ENCODE measurements at regions not wholly inside any gene's neighbourhood (a gene's known extent, or its start where the extent isn't known, plus 50 kb on each side); places are given as distances from the start of the nearest gene placed in this dataset.
"Not testable (repeated sequence)": the region's sequence is repeated elsewhere in the genome, so short reads cannot be mapped to it uniquely, and the experiment has no call there.

- H3K36me3 ChIP-seq (ENCODE audit: control insufficient read depth, insufficient read depth, low read length); H3K4me3 Mint-ChIP-seq (ENCODE audit: unreplicated experiment); DNase-seq; POLR2A ChIA-PET; H3K9me3 ChIP-seq; H3K27ac Mint-ChIP-seq (ENCODE audit: unreplicated experiment); H3K4me1 ChIP-seq; BruUV-seq (replicated peaks); H3K36me3 Mint-ChIP-seq (ENCODE audit: insufficient read depth, unreplicated experiment); H3K9me3 Mint-ChIP-seq (ENCODE audit: unreplicated experiment); intact Hi-C loops (cut with micrococcal nuclease; ENCODE audit: unreplicated experiment); H3K4me3 ChIP-seq (ENCODE audit: low read depth, low read length); CTCF ChIA-PET; H3K27me3 ChIP-seq (replicated peaks; ENCODE audit: control insufficient read depth, insufficient read depth, low read length); H3K4me1 Mint-ChIP-seq (ENCODE audit: low read depth, unreplicated experiment); H3K27me3 Mint-ChIP-seq (ENCODE audit: insufficient read depth, unreplicated experiment): not testable (repeated sequence)
Measured at GRCh38 chr2:87524619-87525188, 223.2 kb upstream of the PLGLB2 start.

- H3K9me3 ChIP-seq; H3K27ac Mint-ChIP-seq (ENCODE audit: unreplicated experiment); H3K4me3 Mint-ChIP-seq (ENCODE audit: unreplicated experiment); DNase-seq; H3K4me1 Mint-ChIP-seq (ENCODE audit: low read depth, unreplicated experiment); H3K9me3 Mint-ChIP-seq (ENCODE audit: unreplicated experiment); H3K36me3 Mint-ChIP-seq (ENCODE audit: insufficient read depth, unreplicated experiment); intact Hi-C loops (cut with micrococcal nuclease; ENCODE audit: unreplicated experiment); H3K4me1 ChIP-seq; H3K4me3 ChIP-seq (ENCODE audit: low read depth, low read length); CTCF ChIA-PET; POLR2A ChIA-PET; H3K27me3 Mint-ChIP-seq (ENCODE audit: insufficient read depth, unreplicated experiment); BruUV-seq (replicated peaks); H3K36me3 ChIP-seq (ENCODE audit: control insufficient read depth, insufficient read depth, low read length); H3K27me3 ChIP-seq (replicated peaks; ENCODE audit: control insufficient read depth, insufficient read depth, low read length): not testable (repeated sequence)
Measured at GRCh38 chr2:87525497-87525991, 222.3 kb upstream of the PLGLB2 start.

- intact Hi-C loops (cut with micrococcal nuclease; ENCODE audit: unreplicated experiment); H3K27me3 Mint-ChIP-seq (ENCODE audit: insufficient read depth, unreplicated experiment); POLR2A ChIA-PET; CTCF ChIA-PET; BruUV-seq (replicated peaks); H3K27me3 ChIP-seq (replicated peaks; ENCODE audit: control insufficient read depth, insufficient read depth, low read length); H3K4me3 Mint-ChIP-seq (ENCODE audit: unreplicated experiment); DNase-seq; H3K4me1 Mint-ChIP-seq (ENCODE audit: low read depth, unreplicated experiment); H3K36me3 ChIP-seq (ENCODE audit: control insufficient read depth, insufficient read depth, low read length); H3K27ac Mint-ChIP-seq (ENCODE audit: unreplicated experiment); H3K4me1 ChIP-seq; H3K9me3 Mint-ChIP-seq (ENCODE audit: unreplicated experiment); H3K9me3 ChIP-seq; H3K4me3 ChIP-seq (ENCODE audit: low read depth, low read length); H3K36me3 Mint-ChIP-seq (ENCODE audit: insufficient read depth, unreplicated experiment): not testable (repeated sequence)
Measured at GRCh38 chr2:87526258-87526657, 221.6 kb upstream of the PLGLB2 start.

GRCh38 chr2:87531968-87532715, 215.7 kb upstream of the PLGLB2 start:
- BruUV-seq (replicated peaks); H3K4me1 Mint-ChIP-seq (ENCODE audit: low read depth, unreplicated experiment); H3K27me3 ChIP-seq (replicated peaks; ENCODE audit: control insufficient read depth, insufficient read depth, low read length); intact Hi-C loops (cut with micrococcal nuclease; ENCODE audit: unreplicated experiment); H3K27ac Mint-ChIP-seq (ENCODE audit: unreplicated experiment); H3K4me3 Mint-ChIP-seq (ENCODE audit: unreplicated experiment); H3K27me3 Mint-ChIP-seq (ENCODE audit: insufficient read depth, unreplicated experiment); H3K9me3 ChIP-seq; H3K9me3 Mint-ChIP-seq (ENCODE audit: unreplicated experiment); DNase-seq; POLR2A ChIA-PET; H3K4me3 ChIP-seq (ENCODE audit: low read depth, low read length); H3K36me3 Mint-ChIP-seq (ENCODE audit: insufficient read depth, unreplicated experiment); CTCF ChIA-PET; H3K4me1 ChIP-seq; H3K36me3 ChIP-seq (ENCODE audit: control insufficient read depth, insufficient read depth, low read length): not testable (repeated sequence)

- CTCF ChIA-PET; H3K27me3 Mint-ChIP-seq (ENCODE audit: insufficient read depth, unreplicated experiment): not testable (repeated sequence)
Measured at GRCh38 chr2:87533390-87534272, 214.3 kb upstream of the PLGLB2 start.

GRCh38 chr2:87534273-87534889, 213.5 kb upstream of the PLGLB2 start:
- POLR2A ChIA-PET; BruUV-seq (replicated peaks); H3K4me1 Mint-ChIP-seq (ENCODE audit: low read depth, unreplicated experiment); CTCF ChIA-PET; H3K27me3 ChIP-seq (replicated peaks; ENCODE audit: control insufficient read depth, insufficient read depth, low read length); H3K27ac Mint-ChIP-seq (ENCODE audit: unreplicated experiment); H3K36me3 ChIP-seq (ENCODE audit: control insufficient read depth, insufficient read depth, low read length); H3K4me3 ChIP-seq (ENCODE audit: low read depth, low read length); H3K9me3 Mint-ChIP-seq (ENCODE audit: unreplicated experiment); H3K4me1 ChIP-seq; H3K27me3 Mint-ChIP-seq (ENCODE audit: insufficient read depth, unreplicated experiment); DNase-seq; H3K4me3 Mint-ChIP-seq (ENCODE audit: unreplicated experiment); H3K36me3 Mint-ChIP-seq (ENCODE audit: insufficient read depth, unreplicated experiment); H3K9me3 ChIP-seq; intact Hi-C loops (cut with micrococcal nuclease; ENCODE audit: unreplicated experiment): not testable (repeated sequence)

More at GRCh38 chr2:87533390-87534272, 214.3 kb upstream of the PLGLB2 start:
- H3K4me1 ChIP-seq; H3K4me3 Mint-ChIP-seq (ENCODE audit: unreplicated experiment); H3K27ac Mint-ChIP-seq (ENCODE audit: unreplicated experiment); H3K4me1 Mint-ChIP-seq (ENCODE audit: low read depth, unreplicated experiment); H3K9me3 Mint-ChIP-seq (ENCODE audit: unreplicated experiment); BruUV-seq (replicated peaks); intact Hi-C loops (cut with micrococcal nuclease; ENCODE audit: unreplicated experiment); H3K27me3 ChIP-seq (replicated peaks; ENCODE audit: control insufficient read depth, insufficient read depth, low read length); H3K9me3 ChIP-seq; POLR2A ChIA-PET; H3K4me3 ChIP-seq (ENCODE audit: low read depth, low read length); H3K36me3 Mint-ChIP-seq (ENCODE audit: insufficient read depth, unreplicated experiment); H3K36me3 ChIP-seq (ENCODE audit: control insufficient read depth, insufficient read depth, low read length); DNase-seq: not testable (repeated sequence)
